ENCODE measurements at regions not wholly inside any gene's neighbourhood (a gene's known extent, or its start where the extent isn't known, plus 50 kb on each side); places are given as distances from the start of the nearest gene placed in this dataset.

GRCh38 chr14:22291406-22291805 lies 297.6 kb downstream of the DAD1 start:
- TF ChIP-seq CTCF (IDR thresholded peaks at IDR 0.05) (no peak), POLR2AphosphoS5 (IDR thresholded peaks at IDR 0.05) (no peak), POLR2A (IDR thresholded peaks at IDR 0.05) (no peak), EP300 (IDR thresholded peaks at IDR 0.05; ENCODE audit: low read depth) (no peak)
